Aorta (tissue), 5 donors: ENCODE measurements at regions not wholly inside any gene's neighbourhood (a gene's known extent, or its start where the extent isn't known, plus 50 kb on each side); places are given as distances from the start of the nearest gene placed in this dataset.
A peak's percentile ranks its signal among the peaks of the same experiment; 100 is the strongest.

Experiments used
- ATAC-seq: fragments of 200-7000 bp; cut with Tn5 transposase; one replicate; pipeline ENCODE4 v1.9.1; 2022; ENCODE audit warnings: moderate library complexity; ENCODE audit not compliant: low FRiP score
- DNase-seq, 2 donors: peaks; one replicate each; pipeline ENCODE4 v3.0.0-alpha.2; 2020
- H3K27ac ChIP-seq, 2 donors: one replicate each; pipeline ENCODE4 v1.5.1; 2013; ENCODE audit warnings: low read length in 2 of 2, mild to moderate bottlenecking in 2 of 2, moderate library complexity in 2 of 2, control low read depth in 1 of 2, inconsistent platforms in 1 of 2, low read depth in 1 of 2
- H3K27me3 ChIP-seq, 2 donors: one replicate each; pipeline ENCODE4 v1.6.1; 2013; ENCODE audit warnings: control low read depth in 1 of 2, low read length in 1 of 2, mild to moderate bottlenecking in 1 of 2, moderate library complexity in 1 of 2; ENCODE audit not compliant: insufficient read depth in 2 of 2, control insufficient read depth in 1 of 2
- H3K36me3 ChIP-seq, 2 donors: one replicate each; pipeline ENCODE4 v1.6.1; 2013; ENCODE audit warnings: control low read depth in 1 of 2, low read length in 1 of 2, mild to moderate bottlenecking in 1 of 2; ENCODE audit not compliant: insufficient read depth in 2 of 2, control insufficient read depth in 1 of 2
- H3K4me1 ChIP-seq, 2 donors: one replicate each; pipeline ENCODE4 v1.6.1; 2013; ENCODE audit warnings: low read length in 2 of 2, control low read depth in 1 of 2, mild to moderate bottlenecking in 1 of 2, moderate library complexity in 1 of 2; ENCODE audit not compliant: insufficient read depth in 2 of 2, control insufficient read depth in 1 of 2
- H3K4me3 ChIP-seq, 2 donors: one replicate each; pipeline ENCODE4 v1.5.1; 2013; ENCODE audit warnings: low read length in 2 of 2, control low read depth in 1 of 2, mild to moderate bottlenecking in 1 of 2
- H3K9me3 ChIP-seq: one replicate; pipeline ENCODE4 v1.6.1; 2013; ENCODE audit warnings: mild to moderate bottlenecking, low read length; ENCODE audit not compliant: control insufficient read depth
- WGBS, 2 donors: extraction: QIAGEN DNeasy Blood & Tissue Kit; methylation state at CpG; one replicate each; pipeline ENCODE4 v1.1.7; 2013; 5-methylcytosine and 5-hydroxymethylcytosine counted together
- intact Hi-C, 2 donors: fragments of 100-400 bp; cut with DNase I; formaldehyde crosslinking; loops; one replicate each; pipeline versions ENCODE4 v1.14.2 to v1.15.0; 2022
- donor health status: healthy with polysubstance abuse.
- donor health status: Bipolar disorder and iron deficiency.
- donor health status: DM: no; HTN: no; CAD: no.
- donor health status: DM: no; HTN: no; CAD: no.
- donor health status: DM: yes; HTN: yes; CAD: no.

- H3K4me3 ChIP-seq, result no peak overlapping the region
- DNase-seq, result peak in 1 of 2 donors; percentile 59
- no peaks in the 10 kb centered on the region for H3K27me3 ChIP-seq
- ATAC-seq, result no peak
- no peak overlapping the region for H3K27ac ChIP-seq
- intact Hi-C loops, result no loop called here
- WGBS, 2 donors, result 89 to 95% methylated on average over 10 of the region's 10 CpGs
- no peaks in the 10 kb centered on the region for H3K4me1 ChIP-seq
- no peaks in the 10 kb centered on the region for H3K36me3 ChIP-seq
- H3K9me3 ChIP-seq, result no peaks in the 10 kb centered on the region
These were observed 61.5 kb downstream of the MYEOV start for GRCh38 chr11:69355346-69355940.

GRCh38 chr11:69355959-69356702, 62.2 kb downstream of the MYEOV start:
- Histone ChIP-seq H3K27me3 (no peaks in the 10 kb centered on the region), H3K9me3 (no peaks in the 10 kb centered on the region), H3K27ac (no peak overlapping the region), H3K36me3 (no peaks in the 10 kb centered on the region), H3K4me3 (no peak overlapping the region), H3K4me1 (no peaks in the 10 kb centered on the region)
- ATAC-seq, result no peak
- 77 to 80% methylated on average over 8 of the region's 8 CpGs for WGBS, 2 donors
- intact Hi-C loops, result no loop called here
- DNase-seq, result no peak

- Histone ChIP-seq H3K36me3 (no peaks in the 10 kb centered on the region), H3K9me3 (no peaks in the 10 kb centered on the region), H3K27ac (no peak overlapping the region), H3K27me3 (no peaks in the 10 kb centered on the region), H3K4me1 (no peaks in the 10 kb centered on the region), H3K4me3 (no peak overlapping the region)
- intact Hi-C loops, result no loop called here
- no peak for ATAC-seq
- WGBS, 2 donors, result 22 to 23% methylated on average over 15 of the region's 15 CpGs
- peak in 1 of 2 donors; percentile 74 for DNase-seq
These were observed 62.9 kb downstream of the MYEOV start for GRCh38 chr11:69356703-69357457.

- H3K36me3 ChIP-seq, result no peaks in the 10 kb centered on the region
- H3K4me1 ChIP-seq, result no peaks in the 10 kb centered on the region
- H3K27ac ChIP-seq, result no peak overlapping the region
- 80 to 85% methylated on average over 18 of the region's 18 CpGs for WGBS, 2 donors
- no peak overlapping the region for H3K4me3 ChIP-seq
- no peaks in the 10 kb centered on the region for H3K27me3 ChIP-seq
- no peaks in the 10 kb centered on the region for H3K9me3 ChIP-seq
- intact Hi-C loops, result no loop called here
- DNase-seq (no peak), ATAC-seq (no peak)
These were observed 63.8 kb downstream of the MYEOV start for GRCh38 chr11:69357458-69358397.

- no peak for ATAC-seq
- WGBS, 2 donors, result 94% methylated on average over 8 of the region's 8 CpGs
These were observed 64.6 kb downstream of the MYEOV start for GRCh38 chr11:69358398-69359020.

GRCh38 chr11:69359735-69360480, 66.0 kb downstream of the MYEOV start:
- H3K36me3 ChIP-seq, result no peaks in the 10 kb centered on the region
- no peak overlapping the region for H3K4me3 ChIP-seq
- H3K27ac ChIP-seq, result no peak overlapping the region
- no peaks in the 10 kb centered on the region for H3K9me3 ChIP-seq
- ATAC-seq (no peak), DNase-seq (no peak)
- intact Hi-C loops, result no loop called here
- WGBS, 2 donors, result 87 to 91% methylated on average over 5 of the region's 5 CpGs
- no peaks in the 10 kb centered on the region for H3K4me1 ChIP-seq
- H3K27me3 ChIP-seq, result no peaks in the 10 kb centered on the region

More at GRCh38 chr11:69358398-69359020, 64.6 kb downstream of the MYEOV start:
- Histone ChIP-seq H3K4me1 (no peaks in the 10 kb centered on the region), H3K27ac (no peak overlapping the region), H3K4me3 (no peak overlapping the region), H3K36me3 (no peaks in the 10 kb centered on the region), H3K9me3 (no peaks in the 10 kb centered on the region), H3K27me3 (no peaks in the 10 kb centered on the region)
- intact Hi-C loops, result no loop called here
- DNase-seq, result no peak

- Histone ChIP-seq H3K4me1 (no peaks in the 10 kb centered on the region), H3K36me3 (no peaks in the 10 kb centered on the region), H3K27me3 (no peaks in the 10 kb centered on the region), H3K27ac (no peak overlapping the region), H3K9me3 (no peaks in the 10 kb centered on the region), H3K4me3 (no peak overlapping the region)
- WGBS, 2 donors, result 75 to 81% methylated on average over 3 of the region's 3 CpGs
- intact Hi-C loops, result no loop called here
- no peak for ATAC-seq
- no peak for DNase-seq
These were observed 66.7 kb downstream of the MYEOV start for GRCh38 chr11:69360606-69361005.
